NCI-H524 (cell line): ENCODE measurements at regions not wholly inside any gene's neighbourhood (a gene's known extent, or its start where the extent isn't known, plus 50 kb on each side); places are given as distances from the start of the nearest gene placed in this dataset.

Experiments used
- DNase-seq, 2 experiments: peaks; one replicate each; lab custom pipeline; 2025; lab: John Stamatoyannopoulos, UW

DNA sequence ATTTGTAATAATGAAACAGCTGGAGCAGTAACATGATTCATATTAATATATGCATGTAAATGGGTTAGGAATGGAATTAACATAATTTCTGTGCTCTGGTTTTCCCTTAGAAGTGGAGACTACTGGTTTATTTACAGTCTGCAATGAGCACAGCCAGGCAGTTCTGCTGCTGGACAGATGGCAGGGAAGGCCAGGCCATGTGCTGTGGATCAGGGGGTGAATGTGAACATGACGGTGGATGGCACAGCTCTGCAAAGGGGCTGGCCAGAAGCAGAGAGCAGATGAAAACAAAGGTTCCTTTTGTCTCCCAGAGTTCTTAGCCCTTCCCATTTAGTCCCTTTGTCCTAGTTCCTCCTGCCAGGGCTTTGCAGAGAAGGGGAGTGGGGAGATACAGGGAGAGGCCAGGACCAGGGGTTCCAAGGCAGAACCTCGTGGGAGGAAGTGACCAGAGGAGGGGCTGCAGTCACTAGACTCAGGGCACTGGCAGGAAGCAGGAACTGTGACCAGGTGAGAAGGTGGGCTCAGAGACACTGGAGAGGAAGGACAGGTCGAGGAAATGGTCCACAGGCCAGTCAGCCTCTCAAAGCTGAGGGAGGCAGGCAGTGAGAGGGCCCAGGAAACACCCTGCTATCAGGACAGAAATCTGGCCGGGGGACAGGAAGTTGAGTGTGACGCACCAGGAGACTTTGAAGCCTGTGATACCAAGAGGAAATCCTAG lies 112.9 kb upstream of the ATP8B1 start:
- peak; percentile 75 to 95 for DNase-seq

DNA sequence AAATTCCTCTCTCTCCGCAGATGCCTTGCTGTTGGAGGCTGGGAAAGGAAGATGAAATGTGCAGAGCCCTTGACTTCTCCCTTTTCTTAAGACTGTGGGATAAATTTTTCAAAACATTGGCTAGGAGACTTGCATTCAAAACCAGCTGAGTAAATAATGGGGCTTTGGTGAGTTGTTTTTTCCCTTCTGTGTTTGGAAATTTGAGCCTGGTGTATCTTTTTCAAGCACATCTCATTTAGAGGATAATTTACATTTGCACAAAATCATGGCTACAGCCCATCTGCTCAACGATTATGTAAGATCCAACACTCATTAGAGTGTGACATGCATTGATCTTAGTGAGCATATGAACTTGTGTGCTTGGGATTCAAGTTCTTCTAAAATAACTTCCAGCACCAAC lies 112.1 kb upstream of the ATP8B1 start:
- peak; percentile 91 to 95 for DNase-seq

DNA sequence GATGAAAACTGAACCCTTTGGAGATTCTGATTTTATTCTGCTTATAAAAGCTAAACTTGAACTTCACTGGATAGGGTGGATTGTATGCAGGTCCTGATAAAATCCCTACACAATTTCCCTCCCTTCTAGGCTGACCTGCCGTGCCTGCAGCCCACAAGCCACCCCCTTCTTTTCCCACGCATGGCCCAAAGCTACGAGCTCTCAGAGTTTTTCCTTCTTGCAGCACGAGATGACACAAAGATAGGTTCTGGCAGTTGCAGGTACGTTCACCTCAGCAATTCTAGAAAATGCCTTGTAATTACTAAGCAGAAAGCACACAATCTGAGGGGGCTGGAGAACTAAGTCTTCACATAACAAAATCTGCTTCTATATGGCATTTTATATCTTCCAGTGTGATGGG lies 110.6 kb upstream of the ATP8B1 start:
- DNase-seq: no peak

DNA sequence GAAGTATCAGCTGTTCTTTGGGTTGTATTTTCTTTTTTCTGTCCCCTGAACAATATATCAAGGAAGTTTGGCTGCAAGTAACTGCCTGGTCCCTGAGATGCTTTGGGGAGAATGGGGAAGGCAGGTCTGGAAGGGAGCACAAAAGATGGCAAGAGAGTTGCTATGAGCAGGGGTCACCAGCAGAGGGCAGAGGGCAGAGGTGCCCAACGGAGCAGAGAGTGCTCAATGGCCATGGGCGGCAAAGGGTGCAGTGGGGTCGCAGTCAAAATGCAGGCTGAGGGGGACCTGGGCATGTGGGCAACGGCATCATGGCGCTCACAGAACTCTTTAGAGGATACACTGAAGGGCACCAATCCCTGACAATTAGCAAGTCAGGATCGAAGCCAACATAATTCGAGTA lies 107.7 kb upstream of the ATP8B1 start:
- DNase-seq: no peak

DNA sequence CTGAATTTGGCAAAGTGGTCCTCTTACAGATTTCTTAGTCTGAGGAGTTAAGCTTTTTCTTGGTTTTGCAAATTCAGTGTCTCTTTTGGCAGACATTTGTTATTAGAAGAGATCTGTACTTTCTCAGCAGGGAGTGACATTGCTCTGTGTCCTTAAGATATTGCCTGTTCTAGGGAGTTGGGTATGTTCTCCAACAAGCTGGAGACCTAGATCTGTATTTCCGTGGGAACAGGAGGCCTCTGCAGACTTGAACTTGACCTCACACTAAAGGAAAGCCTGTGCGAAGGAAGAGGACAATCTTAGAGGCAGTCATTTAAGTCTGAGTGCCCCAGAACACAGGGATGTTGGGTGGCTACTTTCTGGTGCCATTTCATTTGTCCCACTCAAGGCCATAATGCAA lies 107.0 kb upstream of the ATP8B1 start:
- DNase-seq: no peak

DNA sequence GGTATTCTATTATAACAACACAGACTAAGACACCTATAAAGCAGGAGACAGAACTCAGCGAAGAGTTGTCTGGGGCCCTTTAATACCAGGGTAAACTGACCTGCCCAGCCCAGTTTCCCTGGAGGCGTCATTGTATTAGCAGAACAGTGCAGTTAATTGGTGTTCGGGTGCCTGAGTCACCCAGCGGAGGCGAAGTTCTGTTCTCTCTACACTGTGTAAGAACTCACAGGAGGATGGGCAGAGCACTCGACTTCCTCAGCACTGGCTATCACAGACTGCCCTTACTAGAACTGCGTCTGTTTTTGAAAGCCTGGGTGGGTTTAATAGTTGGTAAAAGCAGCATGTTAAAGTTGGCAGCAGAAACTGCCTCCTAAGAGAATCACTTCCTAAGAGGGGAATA lies 106.5 kb upstream of the ATP8B1 start:
- DNase-seq: no peak

DNA sequence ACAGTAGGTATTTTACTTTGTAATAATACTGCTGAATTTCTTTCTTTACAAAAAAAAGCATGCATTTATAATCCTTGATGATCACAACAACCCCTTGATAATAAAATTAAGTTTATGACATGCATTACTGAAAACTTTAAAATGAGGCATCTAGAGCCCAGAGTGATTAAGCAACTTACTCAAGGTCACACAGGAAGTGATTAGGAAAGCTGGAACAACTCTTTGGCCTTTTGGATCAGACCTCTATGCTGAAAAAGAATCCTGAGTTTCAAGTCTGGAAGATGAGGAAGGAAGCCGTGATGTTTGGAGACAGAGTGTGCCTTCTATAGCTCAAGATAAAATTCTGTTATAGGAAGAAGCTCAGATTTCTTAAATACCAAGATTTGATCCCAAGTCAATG lies 105.0 kb upstream of the ATP8B1 start:
- no peak for DNase-seq

GRCh38 chr18:57907550-57907949 lies 104.4 kb upstream of the ATP8B1 start:
- no peak for DNase-seq

- no peak for DNase-seq
Observed at GRCh38 chr18:57906852-57907251, 103.7 kb upstream of the ATP8B1 start.

DNA sequence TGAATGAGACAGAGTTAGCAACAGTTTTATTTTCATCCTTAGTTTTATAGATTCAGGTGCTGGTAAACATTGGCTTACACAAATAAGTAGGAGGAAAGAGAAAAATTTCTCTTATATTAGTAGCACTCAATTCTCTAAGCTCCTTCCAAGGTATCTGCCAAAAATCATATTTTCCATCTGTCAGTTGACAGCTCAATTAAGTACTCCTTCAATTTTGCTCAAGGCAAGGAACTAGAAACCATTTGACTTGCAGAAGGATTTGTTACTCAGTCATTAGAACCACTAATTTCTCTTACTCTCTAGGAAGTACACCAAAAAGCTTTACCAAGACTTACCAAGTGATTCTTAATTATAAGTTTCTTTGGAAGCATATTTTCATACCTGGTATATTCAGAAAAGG lies 101.4 kb upstream of the ATP8B1 start:
- peak in 1 of 2 experiments; percentile 32 for DNase-seq

GRCh38 chr18:57902721-57903120 lies 99.6 kb upstream of the ATP8B1 start:
- no peak for DNase-seq

DNA sequence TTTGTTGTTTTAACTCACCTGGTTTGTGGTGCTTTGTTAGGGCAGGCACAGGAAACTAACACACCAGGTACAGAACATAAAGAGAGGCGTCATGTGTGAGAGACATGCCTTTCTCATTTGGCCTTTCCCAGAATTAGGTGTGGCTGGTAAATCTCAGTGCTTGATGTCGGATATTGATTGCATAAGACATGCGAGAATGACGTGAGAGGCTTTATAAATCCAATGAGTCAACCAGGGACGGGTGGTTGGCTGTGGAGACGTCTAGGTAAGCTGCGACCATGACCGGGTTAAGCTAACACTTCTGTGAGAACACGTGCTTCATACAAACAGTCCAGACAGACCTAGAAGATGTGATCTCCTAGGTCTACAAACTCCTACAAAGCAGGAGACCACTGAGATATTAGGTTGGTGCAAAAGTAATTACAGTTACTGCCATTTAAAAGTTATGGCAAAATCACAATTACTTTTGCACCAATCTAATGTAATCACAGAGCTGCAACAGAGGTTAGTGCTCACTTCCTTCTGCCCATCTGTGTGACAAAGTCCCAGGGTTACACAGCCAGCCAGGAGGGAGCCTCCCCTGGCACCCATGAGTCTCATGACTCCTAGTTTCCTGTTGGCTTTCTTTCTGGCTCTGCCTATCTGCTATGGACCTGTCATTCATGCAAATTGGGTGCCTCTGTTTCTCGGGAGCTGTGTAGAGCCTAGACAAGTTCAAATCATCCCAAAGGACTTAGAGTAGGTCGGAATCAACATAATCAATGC lies 98.9 kb upstream of the ATP8B1 start:
- no peak for DNase-seq

DNA sequence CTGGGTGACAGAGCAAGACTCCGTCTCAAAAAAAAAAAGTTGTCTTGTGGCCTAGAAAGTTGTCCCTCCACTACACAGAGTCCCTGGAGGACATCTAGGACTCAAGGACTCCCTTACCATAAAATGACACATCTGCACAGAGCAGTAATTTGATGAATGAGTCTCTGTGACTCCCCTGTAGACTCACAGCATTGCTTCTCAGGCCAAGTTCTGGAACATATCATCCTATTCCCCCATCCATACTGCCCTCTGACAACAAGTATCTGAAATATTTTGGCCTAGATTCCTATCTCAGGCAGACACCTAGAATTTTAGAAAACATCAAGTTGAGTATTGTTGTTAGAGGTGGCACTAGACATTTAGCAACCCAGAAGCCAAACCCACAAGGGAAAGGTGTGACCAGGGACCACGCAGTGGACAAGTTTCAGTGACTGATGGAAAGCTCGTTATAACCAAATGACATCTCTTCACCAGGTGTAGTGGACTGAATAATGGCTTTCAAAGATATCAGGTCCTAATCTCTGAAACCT lies 97.9 kb upstream of the ATP8B1 start:
- no peak for DNase-seq

- DNase-seq: peak; percentile 31 to 66
Observed at GRCh38 chr18:57898506-57899124, 95.5 kb upstream of the ATP8B1 start.

GRCh38 chr18:57895182-57895581 lies 92.1 kb upstream of the ATP8B1 start:
- no peak for DNase-seq

DNA sequence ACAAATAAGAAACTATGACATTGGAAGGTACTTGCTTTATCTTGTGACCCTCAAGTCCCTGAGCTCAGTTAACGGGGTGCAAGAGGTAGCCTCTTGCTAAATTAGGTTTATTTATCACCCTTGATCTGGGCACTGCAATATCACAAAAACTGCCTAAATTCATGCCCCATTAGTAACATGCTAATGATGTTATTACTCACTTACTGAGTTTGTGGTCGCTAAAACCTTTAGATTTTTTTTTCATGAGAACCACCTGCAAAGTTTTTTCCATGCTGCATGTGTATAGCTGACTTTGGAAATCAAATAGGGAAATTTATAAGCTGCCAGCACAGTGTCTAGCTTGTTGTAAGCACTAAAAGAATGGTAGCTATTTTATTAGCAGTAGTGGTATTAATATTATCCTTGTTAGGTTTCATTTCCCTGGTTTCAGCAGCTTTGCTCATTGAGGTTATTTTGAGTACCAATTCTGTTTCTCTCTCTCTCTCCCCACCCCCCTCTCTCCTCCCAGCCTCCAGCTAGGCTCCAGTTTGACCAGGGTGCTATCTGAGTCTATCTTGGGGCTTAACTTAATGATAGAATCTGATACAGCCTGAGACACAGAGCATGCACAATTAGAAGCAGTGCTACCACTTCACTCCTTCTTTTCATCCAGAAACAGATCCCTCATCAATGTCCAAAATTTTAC lies 88.7 kb upstream of the ATP8B1 start:
- no peak for DNase-seq

GRCh38 chr18:57890266-57890665 lies 87.2 kb upstream of the ATP8B1 start:
- peak in 1 of 2 experiments; percentile 6 for DNase-seq

DNA sequence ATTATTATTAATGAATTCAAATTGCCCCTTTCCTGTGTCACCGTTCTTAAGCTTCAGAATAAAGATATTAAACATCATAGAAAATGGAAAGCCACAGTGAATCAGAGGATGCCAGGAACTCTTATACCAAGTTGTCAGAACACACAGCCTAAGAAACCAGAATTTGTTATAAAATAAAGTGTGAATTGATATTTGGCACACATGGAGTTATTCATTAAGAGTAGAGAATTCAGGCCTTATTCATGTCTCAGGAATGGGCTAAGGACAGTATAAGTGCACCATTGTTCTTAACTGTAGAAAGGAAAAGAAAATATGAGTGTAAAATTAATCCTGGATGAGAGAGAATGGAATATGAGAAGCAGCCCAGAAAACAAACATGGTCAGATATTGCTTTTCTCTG lies 86.7 kb upstream of the ATP8B1 start:
- DNase-seq: no peak

DNA sequence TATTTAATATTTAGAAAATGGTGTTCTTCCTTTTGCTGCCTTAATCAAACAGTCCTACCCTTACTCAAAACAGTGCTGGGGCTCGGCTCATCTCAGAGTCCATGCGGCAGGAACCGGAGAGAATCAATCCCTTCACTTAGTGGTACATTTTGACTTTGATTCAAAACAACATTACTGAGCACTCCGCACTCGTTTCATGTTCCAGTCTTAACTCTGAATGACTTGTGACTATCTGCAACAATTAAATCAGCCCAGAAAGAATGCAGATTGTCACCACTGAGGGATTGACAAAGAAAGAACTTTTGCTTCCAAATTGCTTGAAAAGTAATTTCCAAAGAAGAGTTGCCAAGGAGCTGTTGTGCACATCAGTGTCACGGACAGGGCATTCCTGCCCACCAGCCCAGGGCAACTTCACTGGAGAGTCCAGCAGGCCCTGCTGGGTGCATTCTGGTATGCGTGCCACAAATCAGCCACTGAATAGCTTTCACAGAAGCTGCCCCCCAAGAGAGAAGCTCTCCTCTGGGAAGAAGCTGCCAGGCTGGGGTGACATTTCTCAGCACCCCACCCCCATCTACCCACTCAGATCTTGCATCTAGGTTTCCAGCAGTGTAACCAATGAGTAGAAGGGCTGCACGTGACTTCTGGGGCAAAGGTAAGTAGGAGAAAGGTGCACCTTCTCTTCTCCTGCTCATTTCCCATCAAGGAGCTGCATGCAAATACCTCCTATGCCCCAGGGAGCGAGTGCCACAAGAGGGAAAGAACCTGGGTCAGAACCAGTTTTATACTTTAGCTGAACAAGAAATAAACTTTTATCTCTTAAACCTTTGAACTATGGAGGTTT lies 84.6 kb upstream of the ATP8B1 start:
- DNase-seq: no peak

- DNase-seq: no peak
Observed at GRCh38 chr18:57885931-57886330, 82.8 kb upstream of the ATP8B1 start.

GRCh38 chr18:57882465-57882864 lies 79.3 kb upstream of the ATP8B1 start:
- DNase-seq: no peak
